ENCODE measurements at regions not wholly inside any gene's neighbourhood (a gene's known extent, or its start where the extent isn't known, plus 50 kb on each side); places are given as distances from the start of the nearest gene placed in this dataset.

DNA sequence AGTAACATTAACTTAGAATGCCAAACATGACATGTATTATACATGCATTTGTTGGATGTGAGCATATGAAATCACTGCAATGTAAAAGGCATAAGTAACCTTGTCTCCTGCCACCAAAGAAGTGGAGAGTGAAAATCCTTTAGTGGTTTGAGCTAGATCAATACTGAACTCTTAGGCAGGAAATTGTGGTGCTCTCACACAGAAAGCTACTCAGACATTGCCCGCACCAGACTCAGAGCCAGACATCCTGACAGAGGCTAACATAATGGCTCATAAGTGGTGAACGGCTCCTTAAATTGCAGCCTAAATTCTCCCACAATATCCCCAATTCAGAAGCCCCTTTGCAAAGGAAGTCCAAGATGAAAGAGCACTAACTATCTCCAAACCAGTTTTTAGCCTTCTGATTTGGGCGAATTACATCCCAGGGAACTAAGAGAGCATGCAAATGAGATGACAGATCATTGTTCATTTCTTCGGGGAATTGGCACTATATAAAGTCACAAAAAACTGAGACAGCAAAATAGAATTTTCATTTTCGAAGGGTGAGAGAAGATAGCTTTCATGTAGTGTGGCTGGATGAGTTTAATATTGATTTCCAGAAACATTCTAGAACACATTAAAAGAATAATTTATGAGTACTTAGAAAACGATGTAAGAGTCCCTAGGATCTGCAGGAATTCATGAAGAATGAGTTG lies 233.6 kb upstream of the RPS6KA3 start:
- ATAC-seq = no peak
- Histone ChIP-seq H3K27ac (no peak overlapping the region), H3K4me1 (no peaks in the 10 kb centered on the region), H3K9me3 (no peaks in the 10 kb centered on the region), H3K36me3 (no peaks in the 10 kb centered on the region), H3K4me3 (no peak overlapping the region), H3K27me3 (peaks cover 0 to 7% (median 0%) of the 10 kb centered on the region in 4 donors)
- intact Hi-C loops (cut with DNase I) = no loop called here
- WGBS, 2 donors = 47 to 58% methylated on average over 6 of the region's 6 CpGs
- DNase-seq = no peak
- TF ChIP-seq, protein P1, sequence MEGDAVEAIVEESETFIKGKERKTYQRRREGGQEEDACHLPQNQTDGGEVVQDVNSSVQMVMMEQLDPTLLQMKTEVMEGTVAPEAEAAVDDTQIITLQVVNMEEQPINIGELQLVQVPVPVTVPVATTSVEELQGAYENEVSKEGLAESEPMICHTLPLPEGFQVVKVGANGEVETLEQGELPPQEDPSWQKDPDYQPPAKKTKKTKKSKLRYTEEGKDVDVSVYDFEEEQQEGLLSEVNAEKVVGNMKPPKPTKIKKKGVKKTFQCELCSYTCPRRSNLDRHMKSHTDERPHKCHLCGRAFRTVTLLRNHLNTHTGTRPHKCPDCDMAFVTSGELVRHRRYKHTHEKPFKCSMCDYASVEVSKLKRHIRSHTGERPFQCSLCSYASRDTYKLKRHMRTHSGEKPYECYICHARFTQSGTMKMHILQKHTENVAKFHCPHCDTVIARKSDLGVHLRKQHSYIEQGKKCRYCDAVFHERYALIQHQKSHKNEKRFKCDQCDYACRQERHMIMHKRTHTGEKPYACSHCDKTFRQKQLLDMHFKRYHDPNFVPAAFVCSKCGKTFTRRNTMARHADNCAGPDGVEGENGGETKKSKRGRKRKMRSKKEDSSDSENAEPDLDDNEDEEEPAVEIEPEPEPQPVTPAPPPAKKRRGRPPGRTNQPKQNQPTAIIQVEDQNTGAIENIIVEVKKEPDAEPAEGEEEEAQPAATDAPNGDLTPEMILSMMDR (IDR thresholded peaks at IDR 0.05) = no peak
- FAIRE-seq = peak; percentile 81

- H3K27me3 ChIP-seq = peaks cover 0 to 1% (median 0%) of the 10 kb centered on the region in 4 donors
- intact Hi-C loops (cut with DNase I) = no loop called here
- H3K27ac ChIP-seq = no peak overlapping the region
- ATAC-seq = no peak
- no peaks in the 10 kb centered on the region for H3K9me3 ChIP-seq
- DNase-seq = no peak
- no peaks in the 10 kb centered on the region for H3K36me3 ChIP-seq
- no peaks in the 10 kb centered on the region for H3K4me1 ChIP-seq
- H3K4me3 ChIP-seq = no peak overlapping the region
- no peak for FAIRE-seq
- TF ChIP-seq, protein P1 (IDR thresholded peaks at IDR 0.05) = no peak
Observed at GRCh38 chrX:20499763-20500162, 233.1 kb upstream of the RPS6KA3 start.

- ATAC-seq = no peak
- TF ChIP-seq, protein P1 (IDR thresholded peaks at IDR 0.05) = no peak
- Histone ChIP-seq H3K27me3 (no peaks in the 10 kb centered on the region), H3K4me3 (no peak overlapping the region), H3K27ac (no peak overlapping the region), H3K9me3 (no peaks in the 10 kb centered on the region), H3K4me1 (no peaks in the 10 kb centered on the region), H3K36me3 (no peaks in the 10 kb centered on the region)
- WGBS, 2 donors = 53 to 79% methylated on average over 7 of the region's 7 CpGs
- intact Hi-C loops (cut with DNase I) = no loop called here
- no peak for DNase-seq
- FAIRE-seq = no peak
Observed at GRCh38 chrX:20498851-20499635, 232.3 kb upstream of the RPS6KA3 start.

DNA sequence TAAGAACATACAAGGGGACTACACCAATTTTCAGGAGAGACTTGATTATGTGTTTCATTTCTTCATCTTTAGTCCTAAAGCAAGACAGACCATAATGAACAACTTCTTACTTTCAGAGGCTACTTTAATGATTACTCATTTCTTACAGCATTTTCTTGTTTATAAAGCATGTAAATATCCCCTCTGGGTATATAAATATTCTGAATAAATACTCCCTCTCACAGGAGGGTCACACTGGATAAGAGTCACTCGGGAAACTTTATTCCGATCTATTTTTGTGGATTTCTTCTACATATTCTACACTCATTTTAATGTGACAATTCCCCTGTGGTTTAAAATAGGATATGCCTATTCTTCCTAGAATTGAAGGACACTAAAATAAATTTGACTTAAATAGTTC lies 228.9 kb upstream of the RPS6KA3 start:
- no peak for DNase-seq
- Histone ChIP-seq H3K4me1 (no peaks in the 10 kb centered on the region), H3K9me3 (no peaks in the 10 kb centered on the region), H3K27me3 (peaks cover 0 to 7% (median 0%) of the 10 kb centered on the region in 4 donors), H3K36me3 (no peaks in the 10 kb centered on the region), H3K4me3 (no peak overlapping the region), H3K27ac (no peak overlapping the region)
- no peak for ATAC-seq
- no peak for FAIRE-seq
- intact Hi-C loops (cut with DNase I) = no loop called here
- TF ChIP-seq, protein P1 (IDR thresholded peaks at IDR 0.05) = no peak
- 85 to 93% methylated on average over 2 of the region's 2 CpGs for WGBS, 2 donors

DNA sequence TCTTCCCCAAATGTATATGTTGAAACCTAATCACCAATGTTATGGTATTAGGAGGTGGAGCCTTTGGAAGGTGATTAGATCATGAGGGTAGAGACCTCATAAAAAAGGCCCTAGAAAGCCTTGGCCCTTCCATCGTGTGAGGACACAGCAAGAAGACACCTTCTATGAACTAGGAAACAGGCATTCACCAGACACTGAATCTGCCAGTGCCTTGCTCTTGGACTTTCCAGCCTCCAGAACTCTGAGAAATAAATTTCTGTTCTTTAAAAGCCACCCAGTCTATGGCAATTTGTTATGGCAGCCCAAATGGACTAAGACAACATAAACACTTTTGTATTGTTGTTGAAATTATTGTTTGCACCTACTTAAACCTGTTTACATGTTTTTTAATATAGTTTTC lies 221.8 kb upstream of the RPS6KA3 start:
- Histone ChIP-seq H3K4me3 (no peak overlapping the region), H3K9me3 (no peaks in the 10 kb centered on the region), H3K36me3 (no peaks in the 10 kb centered on the region), H3K27ac (no peak overlapping the region), H3K27me3 (peaks cover 0 to 11% (median 0%) of the 10 kb centered on the region in 4 donors), H3K4me1 (no peaks in the 10 kb centered on the region)
- FAIRE-seq (no peak), ATAC-seq (no peak), DNase-seq (no peak)
- TF ChIP-seq, protein P1 (IDR thresholded peaks at IDR 0.05) = no peak
- WGBS, 2 donors = 60 to 84% methylated on average over 1 of the region's 1 CpG
- intact Hi-C loops (cut with DNase I) = no loop called here
